ENCODE measurements at regions not wholly inside any gene's neighbourhood (a gene's known extent, or its start where the extent isn't known, plus 50 kb on each side); places are given as distances from the start of the nearest gene placed in this dataset.

DNA sequence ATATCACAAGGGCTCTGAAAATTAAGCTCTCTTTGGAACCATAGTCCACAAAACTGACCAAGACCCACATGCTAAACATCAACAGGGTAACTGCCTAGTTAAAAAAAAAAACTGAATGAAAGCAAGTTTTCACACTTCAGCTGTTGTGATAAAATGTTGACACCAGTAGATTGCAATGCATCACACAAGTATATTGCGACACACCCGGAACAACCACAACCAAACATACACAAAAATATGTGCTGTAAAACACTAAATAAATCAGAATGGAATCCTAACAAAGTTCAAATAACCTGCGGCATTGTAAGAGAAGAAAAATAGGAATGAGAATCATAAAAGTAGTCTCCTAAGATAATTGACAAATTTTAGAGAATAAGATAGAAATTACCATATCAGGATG is 710.3 kb downstream of the AACS start:
- Histone ChIP-seq H3K27me3 (ENCODE audit: insufficient read depth, poor library complexity, severe bottlenecking) (no peaks in the 10 kb centered on the region), H3K27ac (replicated peaks) (no peak overlapping the region), H3K4me3 (replicated peaks; ENCODE audit: insufficient read depth, low read length) (no peak overlapping the region)
- DNase-seq (ENCODE audit: low read depth in 1 of 2, low spot score in 1 of 2): no peak
- TF ChIP-seq GABPA (IDR thresholded peaks at IDR 0.05; ENCODE audit: low read depth) (no peak), SPI1 (IDR thresholded peaks at IDR 0.05; ENCODE audit: borderline replicate concordance, low read depth) (no peak), POLR2AphosphoS5 (IDR thresholded peaks at IDR 0.05; ENCODE audit: low read depth) (no peak)
- TF ChIP-seq, protein P1, sequence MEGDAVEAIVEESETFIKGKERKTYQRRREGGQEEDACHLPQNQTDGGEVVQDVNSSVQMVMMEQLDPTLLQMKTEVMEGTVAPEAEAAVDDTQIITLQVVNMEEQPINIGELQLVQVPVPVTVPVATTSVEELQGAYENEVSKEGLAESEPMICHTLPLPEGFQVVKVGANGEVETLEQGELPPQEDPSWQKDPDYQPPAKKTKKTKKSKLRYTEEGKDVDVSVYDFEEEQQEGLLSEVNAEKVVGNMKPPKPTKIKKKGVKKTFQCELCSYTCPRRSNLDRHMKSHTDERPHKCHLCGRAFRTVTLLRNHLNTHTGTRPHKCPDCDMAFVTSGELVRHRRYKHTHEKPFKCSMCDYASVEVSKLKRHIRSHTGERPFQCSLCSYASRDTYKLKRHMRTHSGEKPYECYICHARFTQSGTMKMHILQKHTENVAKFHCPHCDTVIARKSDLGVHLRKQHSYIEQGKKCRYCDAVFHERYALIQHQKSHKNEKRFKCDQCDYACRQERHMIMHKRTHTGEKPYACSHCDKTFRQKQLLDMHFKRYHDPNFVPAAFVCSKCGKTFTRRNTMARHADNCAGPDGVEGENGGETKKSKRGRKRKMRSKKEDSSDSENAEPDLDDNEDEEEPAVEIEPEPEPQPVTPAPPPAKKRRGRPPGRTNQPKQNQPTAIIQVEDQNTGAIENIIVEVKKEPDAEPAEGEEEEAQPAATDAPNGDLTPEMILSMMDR (IDR thresholded peaks at IDR 0.05; ENCODE audit: insufficient read depth, low read length): no peak
- TF ChIP-seq, protein P2, sequence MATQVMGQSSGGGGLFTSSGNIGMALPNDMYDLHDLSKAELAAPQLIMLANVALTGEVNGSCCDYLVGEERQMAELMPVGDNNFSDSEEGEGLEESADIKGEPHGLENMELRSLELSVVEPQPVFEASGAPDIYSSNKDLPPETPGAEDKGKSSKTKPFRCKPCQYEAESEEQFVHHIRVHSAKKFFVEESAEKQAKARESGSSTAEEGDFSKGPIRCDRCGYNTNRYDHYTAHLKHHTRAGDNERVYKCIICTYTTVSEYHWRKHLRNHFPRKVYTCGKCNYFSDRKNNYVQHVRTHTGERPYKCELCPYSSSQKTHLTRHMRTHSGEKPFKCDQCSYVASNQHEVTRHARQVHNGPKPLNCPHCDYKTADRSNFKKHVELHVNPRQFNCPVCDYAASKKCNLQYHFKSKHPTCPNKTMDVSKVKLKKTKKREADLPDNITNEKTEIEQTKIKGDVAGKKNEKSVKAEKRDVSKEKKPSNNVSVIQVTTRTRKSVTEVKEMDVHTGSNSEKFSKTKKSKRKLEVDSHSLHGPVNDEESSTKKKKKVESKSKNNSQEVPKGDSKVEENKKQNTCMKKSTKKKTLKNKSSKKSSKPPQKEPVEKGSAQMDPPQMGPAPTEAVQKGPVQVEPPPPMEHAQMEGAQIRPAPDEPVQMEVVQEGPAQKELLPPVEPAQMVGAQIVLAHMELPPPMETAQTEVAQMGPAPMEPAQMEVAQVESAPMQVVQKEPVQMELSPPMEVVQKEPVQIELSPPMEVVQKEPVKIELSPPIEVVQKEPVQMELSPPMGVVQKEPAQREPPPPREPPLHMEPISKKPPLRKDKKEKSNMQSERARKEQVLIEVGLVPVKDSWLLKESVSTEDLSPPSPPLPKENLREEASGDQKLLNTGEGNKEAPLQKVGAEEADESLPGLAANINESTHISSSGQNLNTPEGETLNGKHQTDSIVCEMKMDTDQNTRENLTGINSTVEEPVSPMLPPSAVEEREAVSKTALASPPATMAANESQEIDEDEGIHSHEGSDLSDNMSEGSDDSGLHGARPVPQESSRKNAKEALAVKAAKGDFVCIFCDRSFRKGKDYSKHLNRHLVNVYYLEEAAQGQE (IDR thresholded peaks at IDR 0.05; ENCODE audit: insufficient replicate concordance, low read depth): no peak

DNA sequence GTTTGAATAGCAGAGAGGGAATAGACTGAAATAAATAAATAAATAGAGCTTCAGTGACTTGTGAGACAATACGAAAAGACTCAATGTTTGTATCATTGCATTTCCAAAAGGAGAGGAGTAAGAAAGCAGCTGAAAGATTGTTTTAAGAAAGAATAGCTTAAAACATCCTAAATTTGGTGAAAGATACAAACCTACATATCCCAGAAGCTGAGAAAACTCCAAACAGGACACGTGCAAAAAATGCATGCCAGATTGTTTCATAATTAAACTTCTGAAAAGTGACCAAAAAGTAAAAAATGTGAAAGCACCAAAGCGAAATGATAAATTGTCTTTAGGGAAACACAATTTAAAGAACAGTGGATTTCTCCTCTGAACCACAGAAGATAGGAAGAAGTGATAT is 711.0 kb downstream of the AACS start:
- Histone ChIP-seq H3K27ac (replicated peaks) (no peak overlapping the region), H3K27me3 (ENCODE audit: insufficient read depth, poor library complexity, severe bottlenecking) (no peaks in the 10 kb centered on the region), H3K4me3 (replicated peaks; ENCODE audit: insufficient read depth, low read length) (no peak overlapping the region)
- TF ChIP-seq, protein P1 (IDR thresholded peaks at IDR 0.05; ENCODE audit: insufficient read depth, low read length): no peak
- TF ChIP-seq SPI1 (IDR thresholded peaks at IDR 0.05; ENCODE audit: borderline replicate concordance, low read depth): no peak
- TF ChIP-seq GABPA (IDR thresholded peaks at IDR 0.05; ENCODE audit: low read depth): no peak
- TF ChIP-seq POLR2AphosphoS5 (IDR thresholded peaks at IDR 0.05; ENCODE audit: low read depth): no peak
- TF ChIP-seq, protein P2 (IDR thresholded peaks at IDR 0.05; ENCODE audit: insufficient replicate concordance, low read depth): no peak
- no peak for DNase-seq (ENCODE audit: low read depth in 1 of 2, low spot score in 1 of 2)

DNA sequence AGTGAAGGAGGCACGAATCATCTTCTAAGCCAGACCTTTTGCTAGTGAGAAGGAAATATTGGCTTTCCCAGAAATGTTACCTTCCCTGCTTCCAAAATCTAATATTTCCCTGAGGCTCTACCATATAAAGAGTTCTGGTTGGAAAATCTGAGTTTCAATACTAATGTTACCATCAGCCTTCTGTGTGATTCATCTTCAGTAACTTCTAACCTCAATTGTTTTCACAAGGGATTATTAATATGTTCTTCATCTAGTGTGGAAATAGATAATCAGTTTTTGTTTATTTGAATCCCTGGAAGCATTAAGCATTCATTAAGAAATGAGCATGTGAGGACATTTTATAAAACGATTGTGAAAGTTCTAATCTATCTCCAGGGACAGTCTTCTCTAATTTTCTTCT is 720.9 kb downstream of the AACS start:
- H3K27ac ChIP-seq (replicated peaks): no peak overlapping the region
- no peak for TF ChIP-seq SPI1 (IDR thresholded peaks at IDR 0.05; ENCODE audit: borderline replicate concordance, low read depth)
- TF ChIP-seq GABPA (IDR thresholded peaks at IDR 0.05; ENCODE audit: low read depth): no peak
- TF ChIP-seq, protein P1 (IDR thresholded peaks at IDR 0.05; ENCODE audit: insufficient read depth, low read length): no peak
- TF ChIP-seq, protein P2 (IDR thresholded peaks at IDR 0.05; ENCODE audit: insufficient replicate concordance, low read depth): no peak
- TF ChIP-seq POLR2AphosphoS5 (IDR thresholded peaks at IDR 0.05; ENCODE audit: low read depth): no peak
- no peak for DNase-seq (ENCODE audit: low read depth in 1 of 2, low spot score in 1 of 2)
- no peak overlapping the region for H3K4me3 ChIP-seq (replicated peaks; ENCODE audit: insufficient read depth, low read length)
- H3K27me3 ChIP-seq (ENCODE audit: insufficient read depth, poor library complexity, severe bottlenecking): no peaks in the 10 kb centered on the region

All from HL-60 (cell line).